C4-2B (cell line): ENCODE measurements at regions not wholly inside any gene's neighbourhood (a gene's known extent, or its start where the extent isn't known, plus 50 kb on each side); places are given as distances from the start of the nearest gene placed in this dataset.

Experiments
- ZFX ChIP-seq: fragments of 450-650 bp; IDR thresholded peaks from 2 replicates; pipeline ENCODE4 v1.6.1; 2017
- TF ChIP-seq, protein P1 (sequence below): fragments of 450-650 bp; conservative IDR thresholded peaks from 2 replicates; pipeline ENCODE4 v1.5.1; 2017; ENCODE audit warnings: mild to moderate bottlenecking

DNA sequence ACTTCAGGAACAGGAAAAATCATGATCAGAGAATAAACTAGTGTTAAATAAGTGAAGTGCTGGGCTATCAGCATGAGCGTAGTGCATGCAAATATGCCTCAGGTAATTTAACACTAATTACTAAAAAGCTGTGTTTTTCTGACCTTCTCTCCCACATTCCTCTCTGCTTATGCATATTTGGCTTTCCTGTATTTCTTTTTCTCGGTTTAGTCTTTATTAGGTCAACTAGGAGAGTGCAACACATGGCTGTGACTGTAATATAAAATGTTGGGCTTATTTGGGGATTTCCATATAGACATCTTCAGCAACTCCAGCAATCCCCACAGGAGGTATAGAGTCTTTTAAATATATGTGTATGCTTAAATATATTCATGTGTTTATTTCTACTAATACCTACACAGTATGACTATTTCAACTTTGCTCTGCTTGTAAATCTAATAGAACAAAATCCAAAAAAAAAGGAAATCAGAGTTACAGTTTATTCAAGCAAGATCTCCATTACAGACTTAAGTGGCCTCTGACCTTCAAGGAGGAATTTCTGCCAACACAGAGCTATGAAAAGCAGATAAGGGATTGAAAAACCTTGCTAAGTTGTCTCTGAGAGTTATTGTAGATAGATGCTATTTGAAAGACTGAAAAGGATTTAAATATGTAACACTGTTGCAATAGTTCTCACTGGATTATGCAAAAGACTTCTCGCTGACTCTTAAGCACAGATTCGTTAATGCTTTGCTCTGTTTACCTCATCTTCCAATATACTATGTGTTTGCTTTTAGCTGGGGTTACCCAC, 359.5 kb upstream of the RGPD4 start:
- TF ChIP-seq, protein P1, sequence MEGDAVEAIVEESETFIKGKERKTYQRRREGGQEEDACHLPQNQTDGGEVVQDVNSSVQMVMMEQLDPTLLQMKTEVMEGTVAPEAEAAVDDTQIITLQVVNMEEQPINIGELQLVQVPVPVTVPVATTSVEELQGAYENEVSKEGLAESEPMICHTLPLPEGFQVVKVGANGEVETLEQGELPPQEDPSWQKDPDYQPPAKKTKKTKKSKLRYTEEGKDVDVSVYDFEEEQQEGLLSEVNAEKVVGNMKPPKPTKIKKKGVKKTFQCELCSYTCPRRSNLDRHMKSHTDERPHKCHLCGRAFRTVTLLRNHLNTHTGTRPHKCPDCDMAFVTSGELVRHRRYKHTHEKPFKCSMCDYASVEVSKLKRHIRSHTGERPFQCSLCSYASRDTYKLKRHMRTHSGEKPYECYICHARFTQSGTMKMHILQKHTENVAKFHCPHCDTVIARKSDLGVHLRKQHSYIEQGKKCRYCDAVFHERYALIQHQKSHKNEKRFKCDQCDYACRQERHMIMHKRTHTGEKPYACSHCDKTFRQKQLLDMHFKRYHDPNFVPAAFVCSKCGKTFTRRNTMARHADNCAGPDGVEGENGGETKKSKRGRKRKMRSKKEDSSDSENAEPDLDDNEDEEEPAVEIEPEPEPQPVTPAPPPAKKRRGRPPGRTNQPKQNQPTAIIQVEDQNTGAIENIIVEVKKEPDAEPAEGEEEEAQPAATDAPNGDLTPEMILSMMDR: no peak
- no peak for TF ChIP-seq ZFX
